Fibroblast of the aortic adventitia (primary cell): ENCODE measurements at regions not wholly inside any gene's neighbourhood (a gene's known extent, or its start where the extent isn't known, plus 50 kb on each side); places are given as distances from the start of the nearest gene placed in this dataset.

Experiments
- DNase-seq: peaks from one replicate; pipeline ENCODE4 v3.0.0-alpha.2; 2010; ENCODE audit warnings: low read depth
- H3K4me3 ChIP-seq: 2 replicates; pipeline ENCODE4 v1.5.1; 2011; ENCODE audit warnings: low read depth, mild to moderate bottlenecking, control low read depth, low read length, moderate library complexity
- CTCF ChIP-seq: IDR thresholded peaks from 2 replicates; pipeline ENCODE4 v1.5.1; 2011; ENCODE audit warnings: mild to moderate bottlenecking, low read length, control low read depth, inconsistent platforms; ENCODE audit not compliant: insufficient read depth

- TF ChIP-seq CTCF, result no peak
- no peak for DNase-seq
- H3K4me3 ChIP-seq, result no peak overlapping the region
Observed at GRCh38 chr11:110034806-110035205, 58.4 kb upstream of the ZC3H12C start.

GRCh38 chr11:110035357-110035756, 57.8 kb upstream of the ZC3H12C start:
- no peak overlapping the region for H3K4me3 ChIP-seq
- TF ChIP-seq CTCF, result no peak
- DNase-seq, result no peak

GRCh38 chr11:110038201-110038600, 55.0 kb upstream of the ZC3H12C start:
- no peak for TF ChIP-seq CTCF
- H3K4me3 ChIP-seq, result no peak overlapping the region
- no peak for DNase-seq
